HEK293 (cell line): ENCODE measurements at regions not wholly inside any gene's neighbourhood (a gene's known extent, or its start where the extent isn't known, plus 50 kb on each side); places are given as distances from the start of the nearest gene placed in this dataset.

Experiments
- CTCF ChIA-PET: fragments of 350-600 bp; formaldehyde crosslinking; extraction: SDS; loops from one replicate; lab custom pipeline; 2021; ENCODE audit warnings: antibody characterized with exemption; lab: Yijun Ruan, JAX
- POLR2A ChIA-PET: fragments of 300-600 bp; formaldehyde crosslinking; extraction: SDS; loops from one replicate; lab custom pipeline; 2020; ENCODE audit warnings: antibody characterized with exemption, inconsistent platforms; lab: Yijun Ruan, JAX
- H3K27ac ChIP-seq: fragments of 200-500 bp; sonication (Bioruptor generic); 2 replicates; pipeline ENCODE4 v1.5.1; 2014; ENCODE audit warnings: low read depth, low read length, control low read depth, inconsistent platforms; ENCODE audit errors: extremely low read depth
- H3K36me3 ChIP-seq, 2 experiments: fragments of 200-500 bp in 1 of 2; sonication (Bioruptor generic) in 1 of 2; 1 replicate in 1 of 2; 2 replicates in 1 of 2; pipeline ENCODE4 v1.5.1; 2014 to 2017; ENCODE audit warnings: inconsistent platforms in 2 of 2, low read length in 2 of 2; ENCODE audit not compliant: control insufficient read depth in 2 of 2, insufficient read depth in 1 of 2
- H3K4me1 ChIP-seq: fragments of 200-500 bp; sonication (Bioruptor generic); 2 replicates; pipeline ENCODE4 v1.5.1; 2014; ENCODE audit warnings: mild to moderate bottlenecking, low read length, inconsistent platforms; ENCODE audit not compliant: control insufficient read depth, insufficient read depth
- H3K4me3 ChIP-seq: 2 replicates; pipeline ENCODE4 v1.5.1; 2011; ENCODE audit warnings: low read depth, mild to moderate bottlenecking, control low read depth, low read length, moderate library complexity
- H3K9me3 ChIP-seq: fragments of 200-500 bp; sonication (Bioruptor generic); 2 replicates; pipeline ENCODE4 v1.5.1; 2014; ENCODE audit warnings: low read depth, low read length, inconsistent platforms; ENCODE audit not compliant: control insufficient read depth, insufficient read depth
- BCL11A ChIP-seq: fragments of 450-650 bp; formaldehyde crosslinking; IDR thresholded peaks from 2 replicates; pipeline ENCODE4 v1.5.1; 2016; ENCODE audit warnings: low read depth, missing biosample characterization, missing genetic modification characterization
- MZF1 ChIP-seq: fragments of 450-650 bp; formaldehyde crosslinking; IDR thresholded peaks from 2 replicates; pipeline ENCODE4 v1.5.1; 2017; ENCODE audit warnings: missing biosample characterization, missing genetic modification characterization, borderline replicate concordance
- OVOL3 ChIP-seq: fragments of 450-650 bp; formaldehyde crosslinking; IDR thresholded peaks from 2 replicates; pipeline ENCODE4 v1.5.1; 2016; ENCODE audit warnings: missing biosample characterization, missing genetic modification characterization
- PRDM6 ChIP-seq: fragments of 450-650 bp; formaldehyde crosslinking; IDR thresholded peaks from 2 replicates; pipeline ENCODE4 v1.5.1; 2017; ENCODE audit warnings: missing biosample characterization, missing genetic modification characterization
- REST ChIP-seq: fragments of 450-650 bp; formaldehyde crosslinking; IDR thresholded peaks from 2 replicates; pipeline ENCODE4 v1.5.1; 2016; ENCODE audit warnings: missing biosample characterization, missing genetic modification characterization
- SCRT2 ChIP-seq: fragments of 450-650 bp; formaldehyde crosslinking; IDR thresholded peaks from 2 replicates; pipeline ENCODE4 v1.5.1; 2016; ENCODE audit warnings: missing biosample characterization, missing genetic modification characterization
- SP7 ChIP-seq: fragments of 450-650 bp; formaldehyde crosslinking; IDR thresholded peaks from 2 replicates; pipeline ENCODE4 v1.5.1; 2016; ENCODE audit warnings: missing biosample characterization, missing genetic modification characterization
- ZBTB11 ChIP-seq: fragments of 450-650 bp; formaldehyde crosslinking; conservative IDR thresholded peaks from 2 replicates; pipeline ENCODE4 v1.5.1; 2016; ENCODE audit warnings: low read depth, missing biosample characterization, missing genetic modification characterization
- ZBTB44 ChIP-seq: fragments of 450-650 bp; IDR thresholded peaks from 2 replicates; pipeline ENCODE4 v1.5.1; 2018; ENCODE audit warnings: missing biosample characterization, mild to moderate bottlenecking, missing genetic modification characterization
- ZBTB6 ChIP-seq: fragments of 450-650 bp; formaldehyde crosslinking; IDR thresholded peaks from 2 replicates; pipeline ENCODE4 v1.5.1; 2017; ENCODE audit warnings: missing biosample characterization, missing genetic modification characterization
- ZNF10 ChIP-seq: fragments of 450-650 bp; formaldehyde crosslinking; IDR thresholded peaks from 2 replicates; pipeline ENCODE4 v1.5.1; 2017; ENCODE audit warnings: missing biosample characterization, missing genetic modification characterization
- ZNF138 ChIP-seq: fragments of 450-650 bp; formaldehyde crosslinking; IDR thresholded peaks from 2 replicates; pipeline ENCODE4 v1.5.1; 2016; ENCODE audit warnings: missing biosample characterization, missing genetic modification characterization, borderline replicate concordance
- ZNF146 ChIP-seq: fragments of 450-650 bp; formaldehyde crosslinking; IDR thresholded peaks from 2 replicates; pipeline ENCODE4 v1.5.1; 2016; ENCODE audit warnings: missing biosample characterization, missing genetic modification characterization
- ZNF2 ChIP-seq: fragments of 450-650 bp; formaldehyde crosslinking; IDR thresholded peaks from 2 replicates; pipeline ENCODE4 v1.5.1; 2016; ENCODE audit warnings: missing biosample characterization, missing genetic modification characterization
- ZNF341 ChIP-seq: fragments of 450-650 bp; formaldehyde crosslinking; IDR thresholded peaks from 2 replicates; pipeline ENCODE4; 2016; ENCODE audit warnings: low read depth, missing biosample characterization, missing genetic modification characterization
- ZNF449 ChIP-seq: fragments of 450-650 bp; formaldehyde crosslinking; IDR thresholded peaks from 2 replicates; pipeline ENCODE4 v1.5.1; 2017; ENCODE audit warnings: missing biosample characterization, mild to moderate bottlenecking, missing genetic modification characterization, moderate library complexity
- ZNF561 ChIP-seq: fragments of 450-650 bp; IDR thresholded peaks from 2 replicates; pipeline ENCODE4 v1.5.1; 2018; ENCODE audit warnings: missing biosample characterization, missing genetic modification characterization, borderline replicate concordance
- ZNF660 ChIP-seq: fragments of 450-650 bp; IDR thresholded peaks from 2 replicates; pipeline ENCODE4 v1.5.1; 2018; ENCODE audit warnings: missing biosample characterization, mild to moderate bottlenecking, missing genetic modification characterization
- ZNF843 ChIP-seq: fragments of 450-650 bp; formaldehyde crosslinking; IDR thresholded peaks from 2 replicates; pipeline ENCODE4 v1.5.1; 2016; ENCODE audit warnings: missing biosample characterization, missing genetic modification characterization
- ZSCAN16 ChIP-seq: fragments of 450-650 bp; formaldehyde crosslinking; IDR thresholded peaks from 2 replicates; pipeline ENCODE4 v1.5.1; 2016; ENCODE audit warnings: missing biosample characterization, missing genetic modification characterization
- ZSCAN4 ChIP-seq: fragments of 450-650 bp; formaldehyde crosslinking; IDR thresholded peaks from 2 replicates; pipeline ENCODE4 v1.5.1; 2017; ENCODE audit warnings: missing biosample characterization, missing genetic modification characterization

- POLR2A ChIA-PET: no interaction called here
- H3K9me3 ChIP-seq: no peaks in the 10 kb centered on the region
- peaks cover 20% of the 10 kb centered on the region for H3K4me1 ChIP-seq
- H3K36me3 ChIP-seq: no peaks in the 10 kb centered on the region
- no peak overlapping the region for H3K4me3 ChIP-seq
- CTCF ChIA-PET: interaction anchor here (0.5 to 0.7 kb wide), 4 partner anchors 31 to 306 kb away, joined by 3 to 5 read pairs (median 4); no protein-coding TSS in a partner anchor
- H3K27ac ChIP-seq: peak overlapping the region; percentile 19; the same call in 1 of the 2 replicates
- TF ChIP-seq PRDM6 (tag by site-specific recombination) (peak; percentile 71), ZBTB6 (tag by site-specific recombination) (peak; percentile 60; the same call in 1 of the 2 replicates), ZBTB44 (peak; percentile 83), SCRT2 (0 out of 2 replicates have a peak, but pooled peaks have one; percentile 9), ZNF561 (tag by site-specific recombination) (peak; percentile 82; the same call in 1 of the 2 replicates), ZNF660 (no peak), ZNF449 (tag by site-specific recombination) (no peak), ZNF2 (tag by site-specific recombination) (0 out of 2 replicates have a peak, but pooled peaks have one; percentile 23), MZF1 (tag by site-specific recombination) (no peak), ZSCAN16 (tag by site-specific recombination) (0 out of 2 replicates have a peak, but pooled peaks have one; percentile 39), BCL11A (0 out of 2 replicates have a peak, but pooled peaks have one; percentile 44), ZBTB11 (tag by site-specific recombination) (no peak), ZNF341 (tag by site-specific recombination) (peak; percentile 94), ZNF146 (tag by site-specific recombination) (no peak), REST (no peak), ZNF843 (peak; percentile 72; the same call in 1 of the 2 replicates), ZNF138 (no peak), SP7 (peak; percentile 59; the same call in 1 of the 2 replicates), OVOL3 (peak; percentile 16; the same call in 1 of the 2 replicates), ZSCAN4 (tag by site-specific recombination) (0 out of 2 replicates have a peak, but pooled peaks have one; percentile 25), ZNF10 (tag by site-specific recombination) (no peak)
Observed at GRCh38 chr10:36676756-36677430, 448.5 kb upstream of the ANKRD30A start.
